Activated naive CD8-positive, alpha-beta T cell treated with anti-CD3 and anti-CD28 coated beads, Interleukin-2, amount 10 ng/mL, durations not matched to agents 7 days and 5 days (primary cell): ENCODE measurements at regions not wholly inside any gene's neighbourhood (a gene's known extent, or its start where the extent isn't known, plus 50 kb on each side); places are given as distances from the start of the nearest gene placed in this dataset.

Source experiments
- ATAC-seq: fragments of 150-1000 bp; cut with Tn5 transposase; one replicate; pipeline ENCODE4 v1.10.0; 2021; ENCODE audit warnings: low read depth, moderate library complexity
- POLR2A ChIA-PET: fragments of 350-600 bp; sonication (Branson Sonifier 250); formaldehyde crosslinking; loops from one replicate; lab custom pipeline; 2021; ENCODE audit warnings: antibody characterized with exemption; lab: Charles Lee
- DNase-seq: peaks from one replicate; pipeline ENCODE4 v3.0.0; 2021
- H3K27ac Mint-ChIP-seq: one replicate; pipeline ENCODE4 v1.8.0; 2022; ENCODE audit warnings: mild to moderate bottlenecking, mixed read lengths
- H3K27me3 Mint-ChIP-seq: one replicate; pipeline ENCODE4 v1.8.0; 2022; ENCODE audit warnings: mild to moderate bottlenecking, moderate library complexity, mixed read lengths
- H3K36me3 Mint-ChIP-seq: one replicate; pipeline ENCODE4 v1.8.0; 2021; ENCODE audit warnings: mild to moderate bottlenecking, mixed read lengths
- H3K4me1 Mint-ChIP-seq: one replicate; pipeline ENCODE4 v1.8.0; 2021; ENCODE audit warnings: mixed read lengths
- H3K4me3 Mint-ChIP-seq: one replicate; pipeline ENCODE4 v1.8.0; 2022; ENCODE audit warnings: mild to moderate bottlenecking, moderate library complexity, mixed read lengths
- H3K9me3 Mint-ChIP-seq: one replicate; pipeline ENCODE4 v1.8.0; 2021; ENCODE audit warnings: mixed read lengths

DNA sequence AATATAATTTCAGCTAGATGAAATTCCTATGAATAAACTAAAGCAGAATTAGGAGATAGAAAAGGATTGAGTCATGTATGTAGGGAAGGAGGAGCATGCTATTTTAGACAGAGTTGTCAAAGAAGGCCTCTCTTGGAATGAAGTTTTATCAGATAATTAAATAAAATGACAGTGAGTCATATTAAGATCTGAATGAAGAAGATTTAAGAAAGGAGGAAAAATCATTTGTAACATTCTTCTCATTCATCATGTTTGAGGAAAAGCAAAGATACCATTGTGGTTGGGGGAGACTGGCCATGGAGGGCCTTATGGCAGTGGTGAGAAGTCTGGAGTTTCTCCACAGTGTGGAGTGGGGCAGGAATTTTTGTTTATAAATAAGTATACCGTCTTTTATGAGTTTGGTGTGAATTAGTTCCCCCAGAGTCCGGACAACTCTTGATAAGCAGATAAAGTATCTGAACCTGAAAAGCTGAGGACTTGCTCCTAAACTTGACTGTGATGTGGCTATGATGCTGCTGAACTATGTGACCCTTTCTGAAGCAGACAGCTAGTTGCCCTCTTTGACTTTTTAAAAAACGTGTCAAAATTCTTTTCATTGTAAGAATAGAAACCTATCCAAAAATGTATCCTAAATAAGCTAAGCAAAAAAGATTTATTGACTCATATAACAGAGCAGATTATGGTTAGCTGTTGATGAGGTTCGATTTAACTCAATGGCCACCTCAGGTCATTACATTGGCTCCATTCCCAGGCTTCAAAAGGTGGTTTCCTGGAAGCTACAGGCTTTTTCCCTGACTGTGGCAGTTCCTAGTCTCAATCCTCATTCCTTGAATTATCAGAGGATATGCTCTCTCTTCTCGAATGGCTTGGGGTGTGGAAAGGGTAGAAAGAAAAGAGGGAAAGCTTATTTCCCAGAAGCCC, 90.8 kb downstream of the LHX9 start:
- Mint-ChIP-seq H3K4me1 (no peaks in the 10 kb centered on the region), H3K27me3 (peaks cover 11% of the 10 kb centered on the region), H3K27ac (no peak overlapping the region), H3K4me3 (no peak overlapping the region), H3K9me3 (peaks cover 25% of the 10 kb centered on the region), H3K36me3 (peaks cover 8% of the 10 kb centered on the region)
- DNase-seq (no peak), ATAC-seq (no peak)
- POLR2A ChIA-PET, result no interaction called here

DNA sequence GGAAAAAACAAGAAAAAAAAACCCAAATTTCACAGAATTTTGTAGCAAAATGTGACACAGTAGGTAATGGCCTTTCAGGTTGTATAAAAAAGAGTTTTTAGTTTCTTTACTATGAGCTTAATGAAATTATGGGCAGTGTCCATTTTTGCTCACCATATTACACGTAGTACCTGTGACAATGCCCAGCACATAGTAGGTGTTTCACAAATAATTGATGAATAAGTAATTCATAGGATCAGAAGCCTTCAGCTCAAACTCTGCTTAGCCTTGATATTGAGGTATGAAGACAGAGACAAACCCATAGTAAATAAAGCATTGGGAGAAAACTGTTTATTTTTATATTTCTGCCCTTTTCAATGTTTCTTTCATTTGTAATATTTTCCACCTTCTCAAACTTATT, 97.2 kb downstream of the LHX9 start:
- no peak for ATAC-seq
- Mint-ChIP-seq H3K36me3 (peaks cover 3% of the 10 kb centered on the region), H3K4me3 (no peak overlapping the region), H3K27me3 (peaks cover 3% of the 10 kb centered on the region), H3K4me1 (no peaks in the 10 kb centered on the region), H3K9me3 (peaks cover 13% of the 10 kb centered on the region), H3K27ac (no peak overlapping the region)
- no peak for DNase-seq
- POLR2A ChIA-PET, result no interaction called here

DNA sequence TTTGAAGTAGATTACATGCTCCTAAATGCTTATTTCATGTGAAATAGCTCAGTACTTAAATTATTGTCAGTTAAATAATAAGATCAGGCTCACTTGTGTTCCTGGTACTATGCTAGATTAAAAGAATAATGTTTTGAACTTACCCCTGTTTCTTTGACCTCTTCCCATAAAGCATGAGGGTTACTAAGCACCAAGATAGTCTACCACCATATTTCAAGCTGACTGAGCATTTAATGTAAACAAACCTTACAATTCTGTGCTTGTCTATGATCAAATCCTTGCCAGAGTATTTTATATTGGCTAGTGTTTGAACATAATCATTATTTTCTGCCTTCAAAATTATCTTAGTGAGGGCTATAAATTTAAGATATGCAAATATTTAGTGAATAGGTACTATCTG, 98.1 kb downstream of the LHX9 start:
- peaks cover 3% of the 10 kb centered on the region for H3K36me3 Mint-ChIP-seq
- ATAC-seq (no peak), DNase-seq (no peak)
- H3K27ac Mint-ChIP-seq, result no peak overlapping the region
- peaks cover 8% of the 10 kb centered on the region for H3K9me3 Mint-ChIP-seq
- POLR2A ChIA-PET, result no interaction called here
- peaks cover 3% of the 10 kb centered on the region for H3K27me3 Mint-ChIP-seq
- no peak overlapping the region for H3K4me3 Mint-ChIP-seq
- no peaks in the 10 kb centered on the region for H3K4me1 Mint-ChIP-seq

DNA sequence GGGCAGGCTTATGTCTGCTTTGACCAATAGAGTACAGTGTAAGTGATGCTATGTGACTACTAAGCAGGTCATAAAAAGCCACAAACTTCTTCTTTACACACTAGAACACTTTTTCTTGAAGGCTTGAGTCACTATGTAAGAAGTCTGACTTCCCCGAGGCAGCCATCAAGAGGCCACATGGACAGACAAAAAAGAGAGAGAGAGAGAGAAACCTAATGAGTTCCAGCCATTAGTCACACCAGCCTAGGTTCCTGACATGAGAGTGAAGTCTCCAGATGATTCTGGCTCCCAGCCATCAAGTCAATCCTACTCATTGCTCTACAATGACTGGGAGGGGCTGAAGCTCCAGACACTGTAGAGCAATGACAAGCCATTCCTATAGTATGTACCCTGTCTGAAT, 101.4 kb downstream of the LHX9 start:
- H3K36me3 Mint-ChIP-seq, result no peaks in the 10 kb centered on the region
- no peak overlapping the region for H3K4me3 Mint-ChIP-seq
- ATAC-seq (no peak), DNase-seq (no peak)
- no peaks in the 10 kb centered on the region for H3K9me3 Mint-ChIP-seq
- POLR2A ChIA-PET, result no interaction called here
- no peaks in the 10 kb centered on the region for H3K27me3 Mint-ChIP-seq
- H3K27ac Mint-ChIP-seq, result no peak overlapping the region
- H3K4me1 Mint-ChIP-seq, result no peaks in the 10 kb centered on the region

DNA sequence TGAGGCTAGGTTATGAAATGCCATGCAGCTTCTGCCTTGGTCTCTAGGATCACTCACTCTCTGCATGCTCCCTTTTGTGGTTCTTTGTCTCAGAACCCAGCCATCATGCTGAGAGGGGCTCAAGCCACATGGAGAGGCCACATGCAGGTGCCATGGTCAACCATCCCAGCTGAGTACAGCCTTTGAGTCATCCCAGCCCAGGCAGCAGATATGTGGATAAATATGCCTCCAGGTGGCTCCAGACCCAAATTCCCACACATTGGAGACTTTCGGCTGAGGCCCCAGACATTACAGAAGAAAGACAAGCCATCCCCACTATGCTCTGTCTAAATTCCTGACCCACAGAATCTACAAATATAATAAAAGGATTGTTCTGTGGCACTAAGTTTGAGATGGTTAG, 102.0 kb downstream of the LHX9 start:
- no peak for DNase-seq
- Mint-ChIP-seq H3K27ac (no peak overlapping the region), H3K4me1 (no peaks in the 10 kb centered on the region), H3K9me3 (no peaks in the 10 kb centered on the region), H3K27me3 (no peaks in the 10 kb centered on the region), H3K36me3 (no peaks in the 10 kb centered on the region), H3K4me3 (no peak overlapping the region)
- no peak for ATAC-seq
- POLR2A ChIA-PET, result no interaction called here

DNA sequence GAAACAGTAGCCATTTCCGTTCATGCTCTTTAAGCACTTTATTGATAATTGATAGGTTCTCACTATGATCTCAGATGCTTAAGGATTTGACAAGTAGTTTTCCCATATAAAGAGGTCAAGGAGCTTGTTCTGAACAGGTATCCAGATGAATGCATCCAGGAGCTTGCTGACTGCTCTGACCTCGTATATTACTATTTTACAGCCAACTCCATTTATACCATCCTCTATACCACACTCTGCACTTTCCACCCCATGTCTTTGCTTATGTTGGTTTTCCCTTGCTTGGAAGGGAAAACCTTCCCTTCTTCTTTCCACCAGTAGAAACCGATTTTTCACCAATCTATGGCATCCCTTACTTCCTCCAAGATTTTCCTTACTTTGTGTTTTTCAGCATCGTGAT, 107.2 kb downstream of the LHX9 start:
- peaks cover 1% of the 10 kb centered on the region for H3K4me1 Mint-ChIP-seq
- POLR2A ChIA-PET, result no interaction called here
- no peak overlapping the region for H3K4me3 Mint-ChIP-seq
- peaks cover 2% of the 10 kb centered on the region for H3K9me3 Mint-ChIP-seq
- peaks cover 8% of the 10 kb centered on the region for H3K27me3 Mint-ChIP-seq
- no peaks in the 10 kb centered on the region for H3K36me3 Mint-ChIP-seq
- no peak overlapping the region for H3K27ac Mint-ChIP-seq
- DNase-seq (no peak), ATAC-seq (no peak)

DNA sequence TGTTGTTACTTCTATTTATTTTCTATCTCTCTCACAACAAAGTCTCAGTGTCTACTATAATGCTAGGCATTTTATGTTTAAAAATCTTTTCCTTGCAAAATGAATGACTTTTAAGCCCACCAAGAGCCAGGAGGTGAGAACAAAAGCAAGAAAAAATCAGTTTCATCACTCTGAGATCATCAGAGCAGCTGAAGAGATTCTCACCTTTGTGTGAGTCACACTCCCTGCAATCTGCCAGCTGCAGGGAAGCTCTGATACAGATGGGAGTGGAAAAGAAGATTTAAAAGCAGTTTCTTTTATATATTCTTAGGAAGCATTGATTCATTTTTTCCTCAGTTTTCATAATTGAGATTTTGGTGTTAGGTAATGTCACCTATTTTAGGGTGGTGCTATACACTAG, 107.6 kb downstream of the LHX9 start:
- Mint-ChIP-seq H3K4me3 (no peak overlapping the region), H3K27ac (no peak overlapping the region), H3K9me3 (peaks cover 2% of the 10 kb centered on the region), H3K27me3 (peaks cover 8% of the 10 kb centered on the region), H3K36me3 (no peaks in the 10 kb centered on the region), H3K4me1 (peaks cover 1% of the 10 kb centered on the region)
- DNase-seq (no peak), ATAC-seq (no peak)
- POLR2A ChIA-PET, result no interaction called here

DNA sequence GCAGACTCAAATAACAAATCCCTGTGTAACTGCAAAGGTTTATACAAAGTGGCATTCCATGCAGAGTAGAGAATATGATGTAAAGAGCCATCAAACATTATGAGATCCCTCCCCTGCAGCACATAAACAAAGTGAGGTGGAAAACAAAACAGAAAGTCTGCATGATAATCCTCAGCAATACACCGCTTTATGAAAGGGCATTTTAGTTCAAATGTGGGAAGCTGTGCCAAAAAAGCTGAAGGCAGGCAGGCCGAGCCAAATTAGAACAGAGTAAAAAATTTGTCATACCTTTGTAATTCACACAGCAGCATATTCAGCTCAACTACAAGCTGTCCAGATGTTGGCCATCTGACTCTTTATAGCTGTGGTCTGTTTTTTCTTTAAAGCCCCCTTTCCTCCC, 113.5 kb downstream of the LHX9 start:
- peaks cover 7% of the 10 kb centered on the region for H3K27me3 Mint-ChIP-seq
- no peak for DNase-seq
- no peak overlapping the region for H3K4me3 Mint-ChIP-seq
- H3K27ac Mint-ChIP-seq, result no peak overlapping the region
- no peaks in the 10 kb centered on the region for H3K36me3 Mint-ChIP-seq
- peaks cover 2% of the 10 kb centered on the region for H3K9me3 Mint-ChIP-seq
- ATAC-seq, result no peak
- POLR2A ChIA-PET, result no interaction called here
- H3K4me1 Mint-ChIP-seq, result peaks cover 10% of the 10 kb centered on the region

DNA sequence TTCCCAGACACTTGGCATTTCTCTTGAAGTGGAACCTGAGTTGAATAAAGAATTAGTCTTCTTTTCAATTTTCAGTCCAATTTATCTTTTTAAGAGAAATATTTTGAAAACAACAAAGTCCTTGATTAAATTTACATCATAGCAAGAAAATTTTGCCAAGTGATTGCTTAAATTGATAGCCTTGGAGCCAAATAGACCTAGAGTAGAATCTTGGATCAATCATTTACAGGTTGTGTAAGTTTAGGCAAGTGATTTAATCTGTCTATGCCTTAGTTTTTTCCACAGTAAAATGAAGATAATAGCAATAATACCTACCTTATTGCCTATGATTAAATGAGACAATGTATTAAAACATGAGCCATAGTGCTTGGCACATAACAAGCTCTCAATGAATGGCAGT, 113.9 kb downstream of the LHX9 start:
- POLR2A ChIA-PET, result no interaction called here
- Mint-ChIP-seq H3K4me3 (no peak overlapping the region), H3K9me3 (peaks cover 2% of the 10 kb centered on the region), H3K4me1 (peaks cover 10% of the 10 kb centered on the region), H3K27me3 (peaks cover 3% of the 10 kb centered on the region), H3K27ac (no peak overlapping the region), H3K36me3 (no peaks in the 10 kb centered on the region)
- ATAC-seq, result no peak
- DNase-seq, result no peak

DNA sequence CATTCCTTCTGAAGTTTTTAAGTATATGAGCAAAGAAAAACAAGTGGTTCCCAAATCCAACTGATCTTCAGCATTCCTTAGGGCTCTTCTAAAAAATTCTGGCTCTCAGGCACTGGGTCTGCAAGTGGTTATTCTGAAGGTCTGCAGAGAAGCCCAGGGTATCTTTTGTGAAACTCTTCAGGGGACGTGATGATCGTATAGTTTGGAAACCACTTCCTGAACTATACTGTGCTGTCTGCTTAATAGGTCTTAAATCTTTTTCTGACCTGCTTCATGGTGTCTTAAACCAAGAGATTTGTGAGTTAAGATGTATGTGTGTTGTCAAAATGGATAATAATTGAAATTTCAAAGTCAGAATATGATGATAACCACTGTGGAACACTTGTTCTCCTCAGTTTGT, 115.5 kb downstream of the LHX9 start:
- H3K4me3 Mint-ChIP-seq, result peak overlapping the region; percentile 18
- H3K9me3 Mint-ChIP-seq, result no peaks in the 10 kb centered on the region
- H3K36me3 Mint-ChIP-seq, result no peaks in the 10 kb centered on the region
- peaks cover 10% of the 10 kb centered on the region for H3K4me1 Mint-ChIP-seq
- no peak overlapping the region for H3K27ac Mint-ChIP-seq
- DNase-seq (no peak), ATAC-seq (peak; percentile 75)
- POLR2A ChIA-PET, result no interaction called here
- H3K27me3 Mint-ChIP-seq, result no peaks in the 10 kb centered on the region

DNA sequence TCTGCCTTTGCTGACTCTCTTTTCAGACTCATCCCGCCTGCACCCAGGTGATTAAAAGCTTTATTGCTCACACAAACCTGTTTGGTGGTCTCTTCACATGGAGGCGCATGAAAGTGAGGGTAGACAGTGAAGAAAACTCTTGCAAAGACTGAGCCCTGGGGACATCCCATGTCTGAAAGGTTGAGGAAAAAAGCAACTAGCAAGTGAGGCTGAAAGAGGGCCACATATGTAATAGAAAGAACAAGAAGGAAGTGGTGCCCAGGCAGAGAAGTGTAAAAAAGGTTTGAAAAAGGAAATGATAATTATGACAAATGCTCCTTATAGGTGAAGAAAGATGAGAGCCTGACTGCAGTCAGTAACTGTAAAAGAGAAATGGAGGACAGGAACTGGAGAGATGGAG, 115.9 kb upstream of the NEK7 start:
- no peaks in the 10 kb centered on the region for H3K27me3 Mint-ChIP-seq
- POLR2A ChIA-PET, result no interaction called here
- DNase-seq, result no peak
- peak; percentile 54 for ATAC-seq
- peaks cover 1% of the 10 kb centered on the region for H3K9me3 Mint-ChIP-seq
- peaks cover 5% of the 10 kb centered on the region for H3K36me3 Mint-ChIP-seq
- H3K4me1 Mint-ChIP-seq, result no peaks in the 10 kb centered on the region
- no peak overlapping the region for H3K4me3 Mint-ChIP-seq
- no peak overlapping the region for H3K27ac Mint-ChIP-seq

DNA sequence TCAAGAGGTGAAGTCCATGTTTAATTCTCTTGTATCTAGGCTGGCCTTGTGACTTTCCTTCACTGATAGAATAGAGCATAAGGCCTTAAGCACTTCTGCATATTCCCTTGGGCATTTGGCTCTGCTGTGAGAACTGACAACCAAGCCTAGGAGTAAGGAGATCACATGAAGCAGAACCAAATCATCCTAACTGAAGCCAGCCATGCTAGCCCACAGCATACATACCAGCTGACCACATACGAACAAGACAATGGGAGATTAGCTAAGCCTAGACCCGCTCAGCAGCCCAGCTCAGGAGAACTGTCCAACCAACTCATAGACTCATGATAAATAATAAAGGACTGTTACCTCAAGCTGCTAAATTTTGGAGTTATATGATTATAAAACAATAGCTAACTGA, 114.6 kb upstream of the NEK7 start:
- H3K27ac Mint-ChIP-seq, result no peak overlapping the region
- peaks cover 8% of the 10 kb centered on the region for H3K9me3 Mint-ChIP-seq
- H3K4me3 Mint-ChIP-seq, result no peak overlapping the region
- H3K27me3 Mint-ChIP-seq, result no peaks in the 10 kb centered on the region
- DNase-seq (no peak), ATAC-seq (no peak)
- peaks cover 14% of the 10 kb centered on the region for H3K36me3 Mint-ChIP-seq
- POLR2A ChIA-PET, result no interaction called here
- peaks cover 5% of the 10 kb centered on the region for H3K4me1 Mint-ChIP-seq

DNA sequence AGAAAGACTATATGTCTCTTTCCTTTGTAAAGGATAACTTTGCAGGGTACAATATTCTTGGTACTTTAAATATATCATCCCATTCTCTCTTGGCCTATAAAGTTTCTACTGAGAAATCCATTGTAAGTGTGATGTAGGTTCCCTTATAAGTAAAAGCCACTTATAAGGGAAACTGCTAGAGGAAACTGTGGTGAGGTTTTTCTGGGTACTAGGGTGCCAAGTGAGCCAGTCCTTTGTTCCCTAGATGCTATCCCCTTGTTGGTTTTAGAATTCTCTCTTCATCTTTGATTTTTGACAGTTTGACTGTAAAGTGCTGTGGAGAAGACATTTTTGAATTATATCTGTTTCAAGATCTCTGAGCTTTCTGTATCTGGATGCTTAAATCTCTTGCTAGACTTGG, 108.9 kb upstream of the NEK7 start:
- peak; percentile 92 for ATAC-seq
- POLR2A ChIA-PET, result interaction anchor here (0.9 kb wide), 1 partner anchor 133 kb away, joined by 3 read pairs; no protein-coding TSS in a partner anchor

DNA sequence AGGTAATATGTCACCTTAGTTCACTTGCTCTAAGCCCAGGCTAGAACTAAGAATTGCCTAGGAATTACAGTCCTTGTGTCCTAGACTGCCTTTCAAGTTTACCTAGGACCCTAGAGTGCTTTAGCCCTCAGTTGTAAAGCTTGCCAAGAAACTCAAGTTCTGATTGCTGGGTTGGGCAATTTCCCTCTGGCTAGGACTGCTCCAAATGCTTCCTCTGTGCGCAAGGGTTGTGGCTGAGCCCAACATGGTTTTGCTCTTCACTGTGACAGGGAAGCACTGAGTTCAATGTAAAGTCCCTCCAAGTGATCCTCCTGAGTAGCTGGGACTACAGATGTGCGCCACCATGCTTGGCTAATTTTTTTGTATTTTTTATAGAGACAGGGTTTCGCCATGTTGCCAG, 102.3 kb upstream of the NEK7 start:
- DNase-seq (no peak), ATAC-seq (no peak)
- Mint-ChIP-seq H3K4me1 (peaks cover 4% of the 10 kb centered on the region), H3K4me3 (no peak overlapping the region), H3K27me3 (no peaks in the 10 kb centered on the region), H3K36me3 (peaks cover 35% of the 10 kb centered on the region), H3K27ac (no peak overlapping the region), H3K9me3 (peaks cover 18% of the 10 kb centered on the region)
- POLR2A ChIA-PET, result no interaction called here

More for the DNA sequence above, 108.9 kb upstream of the NEK7 start:
- peaks cover 39% of the 10 kb centered on the region for H3K9me3 Mint-ChIP-seq
- peaks cover 57% of the 10 kb centered on the region for H3K36me3 Mint-ChIP-seq
- peaks cover 20% of the 10 kb centered on the region for H3K4me1 Mint-ChIP-seq
- no peak for DNase-seq
- H3K27me3 Mint-ChIP-seq, result no peaks in the 10 kb centered on the region
- peak overlapping the region; percentile 40 for H3K4me3 Mint-ChIP-seq
- peak overlapping the region; percentile 94 for H3K27ac Mint-ChIP-seq
